ENCODE measurements at regions not wholly inside any gene's neighbourhood (a gene's known extent, or its start where the extent isn't known, plus 50 kb on each side); places are given as distances from the start of the nearest gene placed in this dataset.

DNA sequence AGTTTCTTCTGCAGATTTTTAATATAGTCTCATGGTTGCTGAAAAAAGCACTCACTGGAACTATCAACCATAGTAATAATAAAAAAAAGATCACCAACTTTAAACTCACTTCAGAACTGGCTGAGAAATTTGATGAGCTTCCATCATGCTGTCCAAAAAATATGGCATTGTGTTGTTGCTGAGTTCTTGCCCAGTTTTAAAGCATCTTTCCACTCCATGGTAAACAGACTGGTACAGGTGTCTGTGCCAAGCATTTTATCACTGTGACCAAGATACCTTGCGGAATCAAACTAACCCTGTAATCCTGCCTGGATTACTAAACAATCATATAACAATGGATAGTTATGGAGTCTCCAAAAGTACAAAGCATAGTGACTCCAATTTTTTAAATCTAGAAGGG, 360.3 kb upstream of the NOCT start:
- TF ChIP-seq CTCF (IDR thresholded peaks at IDR 0.05; ENCODE audit: low read depth, low read length, poor library complexity, severe bottlenecking) (no peak), EZH2phosphoT487 (IDR thresholded peaks at IDR 0.05; ENCODE audit: borderline replicate concordance, low read length) (no peak)

All from DOHH2 (cell line).